CD4-positive, alpha-beta T cell treated with Interleukin-1 beta for 1 hour (primary cell): ENCODE measurements at regions not wholly inside any gene's neighbourhood (a gene's known extent, or its start where the extent isn't known, plus 50 kb on each side); places are given as distances from the start of the nearest gene placed in this dataset.
"Not testable (repeated sequence)": the region's sequence is repeated elsewhere in the genome, so short reads cannot be mapped to it uniquely, and the experiment has no call there.

Experiments used
- DNase-seq, 2 donors: peaks; one replicate each; pipeline ENCODE4 v3.0.0-alpha.2; 2020 to 2022

GRCh38 chr6:43898358-43899131, 128.5 kb downstream of the VEGFA start:
- DNase-seq = no peak

DNA sequence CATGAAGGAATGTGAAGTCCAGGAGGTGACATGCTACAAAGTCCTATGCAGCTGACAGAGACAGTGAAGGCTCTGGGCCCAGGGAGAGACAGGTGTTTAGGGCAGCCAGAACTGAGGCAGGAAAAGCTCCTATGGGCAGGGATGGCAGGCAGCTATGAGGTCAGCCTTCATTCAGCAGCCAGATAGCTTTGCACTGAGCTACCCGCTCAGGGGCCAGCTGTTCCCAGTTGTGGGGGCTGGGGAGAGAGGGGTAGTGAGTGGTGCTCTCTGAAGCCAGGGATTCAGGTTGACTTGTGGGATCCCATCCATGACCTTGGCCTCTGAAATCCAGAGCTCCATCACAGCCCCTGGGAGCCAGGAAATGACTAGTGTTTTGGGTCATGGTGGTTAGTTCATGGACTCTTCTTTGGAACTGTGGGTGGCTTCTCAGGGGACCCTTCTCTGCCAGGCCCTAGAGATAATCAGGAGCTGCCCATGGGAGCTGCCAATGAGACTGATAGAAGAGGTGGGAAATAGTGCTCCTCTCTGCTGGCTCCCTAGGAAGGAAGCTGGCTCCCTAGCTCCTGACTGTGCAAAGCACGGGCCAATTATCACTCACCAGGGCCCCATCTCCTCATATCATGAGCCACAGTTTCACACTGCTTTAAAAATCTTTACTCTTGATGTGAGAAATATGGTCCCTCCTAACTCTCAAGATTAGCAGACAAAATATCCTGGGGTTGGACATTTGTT, 127.7 kb downstream of the VEGFA start:
- no peak for DNase-seq

DNA sequence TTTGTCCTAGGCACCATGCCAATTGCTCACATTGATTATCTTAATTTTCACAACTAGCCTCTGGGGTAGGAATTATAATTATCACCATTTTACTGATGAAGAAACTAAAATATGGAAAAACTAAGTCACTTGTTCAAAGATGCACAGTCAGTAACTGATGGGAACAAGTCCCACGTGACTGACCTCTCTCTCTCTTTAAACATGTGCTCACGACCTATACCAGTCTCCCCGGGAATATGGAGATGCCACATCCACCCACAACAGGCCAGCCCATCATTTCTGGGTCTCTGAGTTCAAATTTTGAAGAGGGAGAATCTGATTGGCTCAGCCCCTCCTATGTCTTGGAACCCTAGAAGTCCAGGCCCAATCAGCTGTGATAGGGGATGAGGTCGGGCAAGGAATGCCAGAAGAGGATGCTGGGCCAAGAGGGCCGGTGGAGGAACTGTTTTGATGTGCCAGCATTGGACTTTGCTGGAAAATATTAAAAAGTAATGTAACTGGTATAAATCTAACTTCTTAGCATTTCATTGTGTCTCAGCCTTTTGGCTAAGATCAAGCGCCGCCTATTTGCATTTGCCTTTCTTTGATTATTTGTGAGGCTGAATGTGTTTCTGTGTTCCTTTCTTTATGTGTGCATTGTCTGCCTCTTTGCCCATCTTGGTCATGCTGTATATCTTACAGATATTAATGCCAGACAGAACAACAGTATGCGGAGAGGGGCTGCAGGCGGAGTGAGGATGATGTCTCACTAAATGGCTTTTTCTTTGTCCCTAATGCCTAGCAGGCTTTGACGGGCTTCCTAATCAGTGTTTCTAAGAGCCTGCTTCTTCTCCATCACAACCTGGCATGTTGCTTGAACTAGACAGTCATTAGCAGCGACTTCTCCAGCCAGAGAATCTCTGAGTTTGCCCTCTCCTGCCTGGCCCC, 126.6 kb downstream of the VEGFA start:
- no peak for DNase-seq

GRCh38 chr6:43895656-43896328, 125.8 kb downstream of the VEGFA start:
- DNase-seq = no peak

- DNase-seq = no peak
These were observed 123.1 kb downstream of the VEGFA start for GRCh38 chr6:43893073-43893472.

DNA sequence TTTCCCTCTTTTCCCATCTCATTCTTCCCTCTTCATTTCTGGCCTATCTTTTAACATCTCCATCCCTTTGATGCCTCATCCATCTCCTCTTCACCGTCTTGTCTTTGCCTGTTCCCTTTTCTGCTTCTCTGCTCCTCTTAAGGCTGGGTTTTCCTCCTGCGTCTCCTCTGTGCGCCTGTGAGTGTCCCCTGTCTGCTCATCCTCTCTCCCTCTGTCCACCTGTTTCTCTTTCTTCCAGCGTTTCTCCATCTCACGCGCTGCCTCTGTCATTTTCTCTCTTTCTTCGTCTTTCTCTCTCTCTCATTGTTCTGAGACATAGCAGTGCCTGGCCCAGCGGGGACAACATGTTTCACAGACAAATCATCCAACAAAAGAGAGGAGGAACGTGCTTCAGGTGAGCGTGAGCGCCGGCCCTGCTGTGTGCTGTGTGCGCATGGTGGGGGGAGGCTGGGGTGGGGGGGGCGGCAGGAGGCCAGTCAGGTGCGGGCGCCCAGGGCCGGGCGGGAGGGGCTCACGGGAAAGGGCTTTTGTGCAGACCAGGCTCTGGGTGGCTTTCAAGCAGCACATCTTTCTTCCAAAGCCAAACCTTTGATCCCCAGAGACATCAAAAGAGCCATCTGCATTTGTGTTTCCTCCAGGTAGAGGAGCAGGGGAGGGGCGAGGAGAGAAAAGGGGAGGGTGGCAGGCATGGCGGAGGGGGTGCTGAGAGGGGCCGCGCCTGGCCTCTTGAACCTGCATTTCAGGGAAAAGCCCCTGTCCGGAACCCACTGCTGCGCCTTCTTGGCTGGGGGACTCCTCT, 121.3 kb downstream of the VEGFA start:
- DNase-seq = no peak

DNA sequence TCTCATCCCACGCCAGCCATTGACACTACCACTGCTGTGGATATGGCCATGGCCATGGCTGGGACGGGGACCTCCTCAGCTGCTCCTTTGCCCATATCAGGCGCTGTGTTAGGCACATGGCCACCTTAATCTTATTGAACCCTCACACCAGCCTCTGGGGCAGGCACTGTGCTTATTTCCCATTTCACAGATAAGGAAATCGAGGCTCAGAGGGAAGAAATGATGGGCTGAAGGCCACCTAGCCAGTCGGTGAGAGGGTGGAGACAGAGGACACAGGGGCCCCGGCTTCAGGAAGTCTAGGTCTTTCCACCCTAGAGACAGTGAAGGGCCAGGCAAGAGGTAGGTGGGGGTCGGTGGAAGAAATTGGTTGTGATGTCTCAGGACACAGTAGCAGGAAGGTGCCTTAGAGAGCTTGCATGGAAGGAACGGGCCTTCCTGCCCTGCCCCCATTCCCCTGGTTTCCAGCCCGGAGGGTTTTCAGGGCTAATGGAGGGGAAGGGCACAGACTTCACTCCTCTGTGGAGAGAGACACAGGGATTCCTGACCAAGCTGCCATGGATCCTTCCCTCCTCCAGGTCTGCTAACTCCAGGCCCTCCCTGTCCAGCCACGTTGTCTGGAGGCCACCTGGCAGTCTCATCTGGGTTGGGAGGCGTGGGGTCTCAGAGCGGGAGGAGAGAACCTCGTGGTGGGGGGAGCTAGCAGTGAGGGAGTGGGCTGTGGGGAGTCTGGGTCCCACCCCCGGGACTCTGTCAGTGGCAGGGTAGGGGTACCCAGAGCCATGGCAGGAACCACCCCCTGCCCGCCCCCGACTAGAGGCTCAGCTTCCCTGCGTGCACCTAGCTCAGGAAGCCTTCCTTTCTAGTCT, 120.4 kb downstream of the VEGFA start:
- DNase-seq = no peak

DNA sequence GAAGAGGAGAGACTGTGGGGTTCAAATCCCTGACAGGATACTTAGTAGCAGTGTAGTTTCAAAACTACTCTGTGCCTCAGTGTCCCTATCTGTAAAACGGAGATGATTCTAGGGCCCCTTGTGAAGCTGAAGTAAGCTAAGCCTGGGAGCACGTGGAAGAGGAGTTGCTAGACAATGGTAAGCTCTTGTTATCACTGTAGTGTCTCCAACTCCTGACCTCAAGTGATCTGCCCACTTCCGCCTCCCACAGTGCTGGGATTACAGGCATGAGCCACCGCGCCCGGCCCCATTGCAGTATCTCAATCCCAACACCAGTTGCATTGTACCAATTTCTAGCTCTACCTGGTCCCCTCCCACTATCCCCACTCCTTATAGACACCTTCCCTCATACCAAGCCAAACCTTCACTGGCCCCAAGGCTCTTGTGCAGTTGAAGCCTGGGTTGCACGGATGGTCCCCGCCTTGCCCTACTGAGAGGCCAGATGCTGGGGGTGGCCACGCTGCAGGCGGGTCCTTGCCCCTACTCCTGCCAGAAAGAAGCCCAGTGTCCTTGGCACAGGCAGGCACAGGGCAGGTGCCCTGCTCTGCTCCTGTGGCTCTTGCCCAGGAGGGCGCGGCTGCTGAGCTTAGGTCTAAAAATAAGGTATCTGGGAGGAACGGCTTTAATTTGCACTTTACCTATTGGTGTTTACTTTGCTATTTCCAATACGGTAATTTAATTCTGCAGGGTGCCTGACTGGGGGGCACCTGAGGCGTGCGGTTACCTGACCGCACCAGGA, 118.1 kb downstream of the VEGFA start:
- DNase-seq = no peak

DNA sequence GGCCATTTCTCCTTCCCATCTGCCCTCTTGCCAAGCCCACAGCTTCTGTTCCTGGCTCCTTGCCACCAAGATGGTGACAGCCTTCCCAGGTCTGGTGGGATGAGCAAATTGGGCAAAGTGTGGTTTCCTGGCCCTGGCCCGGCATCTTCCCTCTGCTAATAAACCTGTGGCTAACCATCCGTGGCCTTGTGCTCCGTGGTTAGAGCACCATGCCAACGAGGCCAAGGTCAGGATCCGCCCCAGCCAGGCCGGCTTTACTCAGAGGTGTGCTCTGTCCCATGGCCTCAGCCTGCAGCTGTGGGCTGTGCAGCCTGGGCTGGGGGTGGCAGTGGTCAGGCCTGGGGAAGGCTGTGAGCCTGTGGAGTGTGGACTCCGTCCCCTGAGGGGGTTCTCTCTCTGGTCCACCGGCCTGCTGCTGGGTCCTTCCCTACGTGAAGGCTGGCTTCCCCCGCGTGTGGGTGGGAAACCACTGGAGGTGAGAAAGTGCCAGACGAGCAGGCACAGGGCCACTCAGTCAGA, 117.4 kb downstream of the VEGFA start:
- no peak for DNase-seq

DNA sequence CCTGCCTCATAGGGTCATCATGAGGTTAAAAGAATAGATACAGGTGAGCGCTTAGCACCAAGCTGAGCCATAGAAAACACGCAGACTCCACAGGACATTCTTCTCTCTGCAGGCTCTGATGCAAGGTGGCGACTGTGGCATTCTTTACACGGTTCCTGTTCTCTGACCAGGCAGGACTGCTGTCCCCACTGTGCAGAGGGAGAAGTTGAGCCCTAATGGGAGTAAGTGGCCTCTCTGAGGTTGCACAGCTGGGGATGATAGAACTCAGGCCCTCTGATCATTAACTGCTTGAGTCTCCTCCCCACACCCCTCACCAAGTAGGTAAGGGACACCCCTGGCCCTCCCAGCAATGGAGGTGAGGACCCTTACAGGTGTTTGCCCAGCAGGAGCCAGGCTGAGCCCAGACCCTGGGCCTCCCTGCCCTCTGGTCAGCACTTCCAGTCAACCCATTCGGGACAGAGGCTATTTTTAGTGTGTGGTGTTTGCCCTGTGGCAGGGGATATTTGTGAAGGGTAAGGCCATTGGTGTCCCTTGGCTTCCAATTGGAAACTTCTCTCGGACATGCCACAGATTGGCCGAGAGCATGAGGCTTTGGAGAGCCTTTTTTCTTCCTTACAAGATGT, 116.8 kb downstream of the VEGFA start:
- DNase-seq = no peak

DNA sequence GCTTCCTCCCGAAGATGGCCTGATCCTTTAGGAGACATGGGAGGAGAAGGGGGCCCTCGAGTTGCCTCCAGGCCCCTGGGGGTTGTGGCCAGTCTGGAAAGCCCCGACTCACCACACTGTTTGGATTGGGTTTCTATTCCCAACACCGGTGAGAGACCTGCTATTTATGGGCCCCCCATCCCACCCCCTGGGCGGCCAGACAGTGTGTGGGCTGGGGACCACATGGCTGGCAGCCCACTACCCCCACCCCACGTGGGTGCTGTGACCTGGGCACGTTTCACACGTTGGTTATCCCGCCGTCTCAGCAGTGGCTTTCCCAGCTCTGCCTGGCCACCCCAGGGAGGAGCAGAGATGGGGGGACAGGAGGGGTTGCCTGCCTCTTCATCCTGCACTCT, 116.1 kb downstream of the VEGFA start:
- DNase-seq = no peak

DNA sequence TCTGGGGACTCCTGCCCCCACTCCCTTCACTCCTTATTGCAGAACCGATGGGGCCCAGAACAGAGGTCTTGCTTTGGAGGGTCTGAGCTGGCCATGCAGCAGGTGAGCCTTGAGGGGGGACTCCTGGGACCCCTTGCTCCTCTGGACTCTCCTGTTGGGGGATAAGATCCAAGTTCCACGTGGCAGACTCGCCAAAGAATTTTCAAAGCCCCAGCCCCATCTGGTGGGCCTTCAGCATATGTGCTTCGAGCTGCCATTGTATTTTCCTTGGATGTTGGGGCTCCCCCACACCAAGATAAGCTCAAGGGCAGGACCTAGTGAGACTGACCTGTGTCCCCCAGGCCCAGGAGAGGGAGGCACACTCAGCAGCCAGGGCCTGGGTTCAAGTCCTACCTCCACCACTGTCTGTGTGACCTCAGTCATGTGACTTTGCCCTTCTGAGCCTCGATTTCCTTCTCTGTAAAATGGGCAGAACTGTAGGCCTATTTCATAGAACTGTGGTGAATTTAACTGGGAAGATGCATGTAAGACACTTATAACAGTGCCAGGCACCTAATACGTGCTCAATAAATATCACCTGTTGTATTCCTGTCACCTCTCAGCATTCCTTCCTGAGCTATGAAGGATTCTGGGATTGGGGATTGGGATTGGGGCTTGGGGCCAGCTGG, 115.5 kb downstream of the VEGFA start:
- DNase-seq = no peak

DNA sequence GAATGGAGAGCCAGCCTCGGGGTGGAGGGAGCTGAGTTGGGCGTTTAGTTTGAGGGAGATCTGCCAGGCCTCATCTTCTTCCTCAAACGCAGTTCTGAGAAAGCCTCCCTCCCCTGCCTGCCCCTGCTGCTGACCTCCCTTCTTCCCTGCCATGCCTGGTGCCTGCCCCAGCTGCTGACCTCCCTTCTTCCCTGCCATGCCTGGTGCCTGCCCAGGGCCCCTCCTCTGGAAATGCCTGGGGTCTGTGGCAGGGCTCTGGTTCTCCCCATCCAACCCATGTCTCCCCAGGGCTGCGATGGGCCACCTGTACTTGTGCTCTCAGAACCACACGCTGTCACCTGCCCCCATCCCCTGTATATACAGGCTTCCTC, 114.6 kb downstream of the VEGFA start:
- DNase-seq = no peak

- no peak for DNase-seq
These were observed 114.0 kb downstream of the VEGFA start for GRCh38 chr6:43883847-43884651.

DNA sequence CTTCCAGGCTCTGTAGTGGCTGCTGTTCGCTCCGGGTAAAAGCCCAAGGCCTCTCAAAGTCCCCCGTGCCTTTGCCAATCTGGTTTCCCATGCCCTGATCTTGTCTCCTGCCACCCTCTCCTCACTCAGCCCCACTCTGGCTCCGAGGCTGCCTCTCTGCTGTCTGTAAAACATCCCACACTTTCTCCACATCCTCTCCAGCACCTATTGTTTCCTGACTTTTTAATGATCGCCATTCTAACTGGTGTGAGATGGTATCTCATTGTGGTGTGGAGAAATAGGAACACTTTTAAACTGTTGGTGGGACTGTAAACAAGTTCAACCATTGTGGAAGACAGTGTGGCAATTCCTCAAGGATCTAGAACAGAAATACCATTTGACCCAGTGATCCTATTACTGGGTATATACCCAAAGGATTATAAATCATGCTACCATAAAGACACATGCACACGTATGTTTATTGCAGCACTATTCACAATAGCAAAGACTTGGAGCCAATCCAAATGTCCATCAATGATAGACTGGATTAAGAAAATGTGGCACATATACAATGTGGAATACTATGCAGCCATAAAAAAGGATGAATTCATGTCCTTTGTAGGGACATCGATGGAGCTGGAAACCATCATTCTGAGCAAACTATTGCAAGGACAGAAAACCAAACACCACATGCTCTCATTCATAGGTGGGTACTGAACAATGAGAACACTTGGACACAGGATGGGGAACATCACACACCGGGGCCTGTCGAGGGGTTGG, 112.9 kb downstream of the VEGFA start:
- DNase-seq = not testable (repeated sequence)

DNA sequence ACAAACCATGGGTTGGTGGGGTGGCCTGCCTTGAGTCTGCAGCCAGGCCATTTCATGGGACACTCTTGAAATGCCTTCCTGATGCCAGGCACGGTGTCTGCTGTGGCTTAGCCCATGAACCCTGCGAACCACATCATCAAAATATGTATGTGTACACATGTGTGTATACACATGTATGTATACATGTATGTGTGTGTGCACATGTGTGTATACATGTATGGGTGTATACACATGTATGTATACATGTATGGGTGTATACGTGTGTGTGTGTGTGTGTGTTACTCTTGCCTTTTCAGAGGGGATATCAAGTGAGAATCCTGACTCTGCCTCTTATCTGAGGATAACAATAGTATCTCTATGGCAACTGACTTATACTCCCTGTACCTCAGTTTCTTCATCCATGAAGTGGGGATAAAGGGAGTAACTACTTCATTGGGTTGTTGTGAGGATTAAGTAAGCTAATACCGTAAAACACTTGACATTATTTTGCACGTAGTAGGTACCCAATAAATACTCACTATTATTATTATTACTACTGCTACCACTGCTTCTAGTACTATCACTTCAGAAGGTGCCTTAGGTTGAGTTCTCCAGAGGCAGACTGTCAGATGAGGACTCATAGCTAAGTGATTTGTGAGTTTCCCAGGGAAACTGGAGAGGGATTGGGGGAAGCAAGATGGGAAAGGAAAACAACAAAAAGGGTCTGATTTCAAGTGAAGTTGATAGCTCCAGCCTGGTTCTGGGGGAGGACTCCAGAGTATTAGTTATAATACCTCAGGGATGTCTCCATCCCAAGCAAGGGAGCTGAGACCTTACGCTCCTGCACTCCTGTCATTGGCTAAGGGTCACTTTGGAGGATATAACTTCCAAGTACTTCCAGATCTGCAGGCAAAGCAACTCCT, 110.5 kb downstream of the VEGFA start:
- no peak for DNase-seq
